DMS 273 (cell line): ENCODE measurements at regions not wholly inside any gene's neighbourhood (a gene's known extent, or its start where the extent isn't known, plus 50 kb on each side); places are given as distances from the start of the nearest gene placed in this dataset.
"Not testable (repeated sequence)": the region's sequence is repeated elsewhere in the genome, so short reads cannot be mapped to it uniquely, and the experiment has no call there.

Source experiments
- DNase-seq: peaks from one replicate; lab custom pipeline; 2025; ENCODE audit not compliant: unreplicated experiment; lab: John Stamatoyannopoulos, UW

DNA sequence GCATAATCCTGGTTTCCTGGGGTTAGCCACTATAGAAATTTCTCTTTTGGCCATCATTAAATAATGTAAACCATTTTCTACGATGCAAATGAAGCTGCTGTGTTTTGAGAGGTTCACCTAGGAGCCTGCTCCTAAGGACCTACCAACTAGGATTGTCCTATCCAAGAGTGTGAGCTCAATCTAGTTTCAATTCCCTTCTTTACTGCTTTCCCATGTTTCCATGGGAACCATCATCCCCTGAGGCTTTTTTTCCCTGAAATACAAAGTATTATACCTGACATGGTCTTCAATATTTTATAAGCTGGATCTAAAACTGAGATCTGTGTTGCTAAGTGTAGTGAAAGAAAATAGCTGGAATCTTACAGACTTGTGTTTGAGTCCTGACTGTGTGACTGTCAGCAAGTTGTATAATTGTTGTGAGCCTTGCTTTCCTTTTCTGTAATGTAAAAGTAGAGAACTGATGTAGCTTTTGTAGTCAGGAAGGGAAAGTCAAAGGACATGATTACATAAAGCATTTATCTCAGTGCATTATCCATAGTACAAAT, 453.2 kb downstream of the PRR16 start:
- DNase-seq = no peak

DNA sequence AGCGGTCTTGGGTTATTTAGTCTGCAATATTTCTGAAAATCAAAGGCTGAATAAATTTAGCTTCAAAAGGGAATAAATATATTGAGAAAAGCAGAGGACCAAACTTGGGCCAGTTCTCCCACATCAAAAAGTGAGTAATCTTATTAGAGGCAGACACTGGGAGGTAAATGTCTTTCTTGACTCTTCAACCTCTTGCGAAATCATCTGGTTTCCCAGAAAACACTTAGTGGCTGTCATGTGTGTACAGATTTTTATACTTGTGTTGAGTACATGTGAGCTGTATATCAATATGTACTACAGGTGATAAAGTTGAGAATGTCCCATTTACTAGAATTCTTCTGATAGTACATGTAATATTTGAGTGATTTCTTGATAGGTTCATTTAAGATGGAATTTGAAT, 454.9 kb downstream of the PRR16 start:
- DNase-seq = no peak

DNA sequence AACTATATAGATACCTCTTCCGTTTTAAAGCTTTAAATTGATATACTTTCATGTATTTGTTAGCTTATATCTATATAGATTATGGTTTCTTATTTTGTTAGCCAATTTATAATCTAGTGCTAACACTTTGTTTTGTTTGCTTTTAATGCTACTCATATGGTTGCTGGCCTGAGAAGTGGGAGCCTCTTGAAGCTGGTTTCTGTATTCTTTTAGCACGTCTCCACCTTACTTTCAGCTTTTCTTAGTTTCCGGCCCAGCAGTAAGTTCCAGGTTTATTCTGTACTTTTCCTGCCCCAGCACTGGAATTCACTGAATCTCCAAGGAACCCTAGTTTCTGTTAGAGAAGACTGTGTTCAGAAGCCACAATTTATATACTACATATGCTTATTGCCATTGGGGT, 458.9 kb downstream of the PRR16 start:
- DNase-seq = no peak

DNA sequence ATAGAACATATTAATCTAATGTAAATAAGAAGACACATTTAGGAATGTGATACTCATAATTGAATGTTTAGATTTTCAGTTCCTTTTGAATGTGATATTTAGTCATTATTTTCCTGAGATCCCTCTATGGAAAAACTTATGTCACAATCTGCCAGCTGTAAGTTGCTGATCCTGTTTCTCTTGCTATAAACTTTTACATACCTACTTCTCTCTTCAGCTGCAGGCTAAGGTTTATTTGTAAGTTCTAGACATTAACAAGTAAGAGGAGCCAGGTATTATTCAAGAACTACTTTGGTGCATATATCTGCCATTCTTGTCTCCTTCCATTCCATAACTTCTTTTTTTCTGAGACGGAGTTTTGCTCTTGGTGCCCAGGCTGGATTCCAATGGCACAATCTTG, 462.4 kb downstream of the PRR16 start:
- no peak for DNase-seq

DNA sequence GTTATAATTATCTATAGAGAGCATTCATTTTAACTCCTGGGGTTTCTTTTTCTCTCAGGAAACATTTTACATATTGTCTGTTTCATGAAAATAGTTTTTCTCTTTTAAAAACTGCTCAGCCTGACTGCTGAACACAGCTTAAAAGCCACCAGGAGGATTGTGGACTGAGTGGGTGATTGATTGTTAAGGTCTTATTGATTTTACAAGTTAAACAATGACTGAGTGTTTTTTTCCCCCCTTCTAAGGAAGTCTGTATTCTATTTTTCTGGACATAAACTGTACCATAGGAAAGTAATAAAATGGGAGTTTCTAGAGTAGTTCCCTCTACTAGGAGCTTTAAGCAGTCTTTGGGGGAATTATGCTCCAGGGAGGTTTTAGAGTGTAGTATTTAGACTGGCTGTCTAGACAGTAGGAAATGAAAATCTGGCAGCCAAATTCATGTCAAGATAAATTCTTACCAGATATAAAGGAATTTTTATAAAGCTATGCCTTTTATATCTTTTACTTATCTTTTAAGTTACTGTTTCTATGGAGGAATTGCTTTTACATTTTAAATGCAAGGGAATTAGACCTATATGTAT, 463.9 kb downstream of the PRR16 start:
- no peak for DNase-seq

DNA sequence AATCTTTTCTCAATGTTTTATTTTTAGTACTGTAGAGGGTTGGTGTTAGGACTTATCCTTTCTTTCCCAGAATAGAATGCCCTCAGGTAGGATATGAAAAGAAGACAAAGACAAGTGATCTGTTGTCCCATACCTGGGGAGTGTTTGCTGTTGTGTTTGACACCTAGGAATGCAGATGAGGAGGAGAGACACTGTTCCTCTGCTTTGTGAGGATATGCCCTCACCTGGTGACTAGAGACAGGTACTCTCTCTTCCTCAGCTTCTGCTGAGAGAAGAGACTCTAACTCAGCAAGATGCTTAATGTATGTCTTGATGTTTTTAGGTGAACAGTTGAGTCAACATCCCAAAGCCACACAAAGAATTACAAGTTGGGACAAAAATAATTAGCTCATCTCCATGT, 468.4 kb downstream of the PRR16 start:
- DNase-seq = no peak

DNA sequence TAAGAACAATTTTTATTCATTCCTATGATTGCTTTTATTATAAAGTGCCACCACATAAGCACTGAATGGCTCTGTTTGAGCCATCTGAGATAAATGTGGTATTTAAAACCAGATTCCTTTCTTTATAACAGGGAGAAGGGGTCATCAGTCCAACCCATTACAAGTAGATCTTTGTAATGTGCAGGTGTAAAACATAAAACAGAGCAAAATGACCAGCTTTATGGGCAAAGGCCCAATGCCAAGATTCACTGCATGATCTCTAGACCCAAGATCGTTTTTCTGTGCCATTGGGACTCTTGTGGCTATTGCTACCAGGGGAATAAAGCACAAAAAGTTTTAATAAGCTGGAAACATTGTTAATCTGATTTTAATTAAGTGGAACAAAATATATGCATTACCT, 469.9 kb downstream of the PRR16 start:
- no peak for DNase-seq

DNA sequence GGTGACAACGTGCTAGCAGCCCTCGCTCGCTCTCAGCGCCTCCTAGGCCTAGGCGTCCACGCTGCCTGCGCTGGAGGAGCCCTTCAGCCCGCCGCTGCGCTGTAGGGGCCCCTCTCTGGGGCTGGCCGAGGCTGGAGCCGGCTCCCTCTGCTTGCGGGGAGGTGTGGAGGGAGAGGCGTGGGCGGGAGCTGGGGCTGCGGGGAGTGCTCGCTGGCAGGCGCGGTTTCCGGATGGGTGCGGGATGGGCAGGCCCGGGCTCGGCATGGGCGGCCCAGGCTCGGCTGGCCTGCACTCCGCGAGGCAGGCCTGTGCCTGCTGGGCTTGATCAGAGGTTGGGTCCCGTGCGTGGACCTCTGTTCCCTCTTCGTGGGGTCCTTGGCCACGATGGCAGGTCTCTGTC, 472.6 kb downstream of the PRR16 start:
- no peak for DNase-seq

DNA sequence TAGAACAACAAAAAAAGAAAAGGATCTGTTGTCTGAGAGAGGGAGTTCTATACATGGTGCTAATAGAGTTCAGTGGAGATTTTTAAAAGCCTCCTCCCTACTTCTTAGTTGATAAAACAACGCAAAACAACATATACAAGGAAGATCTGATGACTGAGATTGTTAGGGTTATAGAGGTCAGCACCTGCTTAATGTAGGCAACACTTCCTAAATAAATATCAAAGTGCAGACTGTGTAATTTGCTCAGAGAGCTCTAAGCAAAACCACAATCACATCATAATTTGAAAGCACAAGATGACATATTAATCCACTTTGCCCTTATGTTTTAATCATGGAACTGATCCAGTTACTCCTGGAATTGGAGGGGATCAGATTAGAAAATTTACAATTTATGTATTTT, 474.5 kb downstream of the PRR16 start:
- no peak for DNase-seq

DNA sequence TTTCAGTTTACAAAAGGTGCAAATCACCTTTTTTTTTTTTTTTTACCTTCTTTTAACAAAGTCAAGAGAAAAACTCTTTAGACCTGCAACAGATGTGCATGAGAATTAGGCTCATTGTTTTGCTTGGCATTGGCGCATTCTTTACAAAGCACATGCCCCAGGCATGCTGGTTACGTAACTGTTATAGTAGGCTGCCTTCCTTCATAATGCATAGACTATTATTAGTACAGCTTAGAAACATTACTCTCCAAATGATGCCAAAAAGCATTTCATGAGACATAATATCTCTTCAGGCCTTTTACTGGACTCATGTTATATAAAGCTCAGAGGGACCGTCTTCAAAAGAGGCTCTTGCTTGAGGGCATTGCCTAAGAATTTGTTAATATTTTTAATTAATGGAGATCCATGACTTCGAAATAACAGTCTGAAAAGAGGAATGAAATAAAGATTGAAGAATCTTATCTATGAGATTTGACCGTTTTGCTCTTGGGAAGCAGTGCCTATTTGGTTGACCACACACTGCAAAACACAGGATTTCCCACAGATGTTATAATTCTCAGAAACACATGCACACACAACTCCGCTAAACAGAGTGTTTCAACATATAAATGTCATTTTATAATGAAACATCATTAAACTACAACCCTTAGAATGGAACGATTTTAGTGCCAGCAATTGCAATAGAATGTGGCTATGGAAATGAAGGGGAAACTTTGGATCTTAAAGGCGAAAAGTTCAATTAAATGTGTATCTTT, 478.7 kb downstream of the PRR16 start:
- DNase-seq = no peak

DNA sequence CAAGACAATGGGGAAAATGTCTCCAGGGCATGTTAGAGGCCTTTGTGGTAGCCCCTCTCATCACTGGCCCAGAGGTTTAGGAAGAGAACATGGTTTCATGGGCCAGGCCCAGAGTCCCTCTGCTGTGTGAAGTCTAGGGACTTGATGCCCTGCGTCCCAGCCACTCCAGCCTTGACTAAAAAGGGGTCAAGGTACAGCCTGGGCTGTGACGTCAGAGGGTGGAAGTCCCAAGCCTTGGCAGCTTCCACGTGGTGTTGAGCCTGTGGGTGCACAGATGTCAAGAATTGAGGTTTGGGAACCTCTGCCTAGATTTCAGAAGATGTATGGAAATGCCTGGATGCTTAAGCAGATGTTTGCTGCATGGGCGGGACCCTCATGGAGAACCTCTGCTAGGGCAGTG, 485.5 kb downstream of the PRR16 start:
- DNase-seq = not testable (repeated sequence)

DNA sequence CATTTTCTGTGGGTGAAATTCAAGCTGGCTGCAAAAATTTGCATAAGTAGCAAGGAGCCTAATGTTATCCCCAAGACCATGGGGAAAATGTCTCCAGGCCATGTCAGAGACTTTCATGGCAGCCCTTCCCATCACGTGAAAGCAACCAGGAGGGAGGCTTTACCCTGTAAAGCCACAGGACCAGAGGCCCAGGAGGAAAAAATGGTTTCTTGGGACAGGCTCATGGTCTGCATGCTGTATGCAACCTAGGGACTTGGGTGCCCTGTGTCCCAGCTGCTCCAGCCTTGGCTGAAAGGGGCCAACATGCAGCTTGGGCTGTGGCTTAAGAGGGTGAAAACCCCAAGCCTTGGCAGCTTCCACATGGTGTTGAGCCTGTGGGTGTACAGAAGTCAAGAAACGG, 489.3 kb downstream of the PRR16 start:
- DNase-seq = not testable (repeated sequence)

DNA sequence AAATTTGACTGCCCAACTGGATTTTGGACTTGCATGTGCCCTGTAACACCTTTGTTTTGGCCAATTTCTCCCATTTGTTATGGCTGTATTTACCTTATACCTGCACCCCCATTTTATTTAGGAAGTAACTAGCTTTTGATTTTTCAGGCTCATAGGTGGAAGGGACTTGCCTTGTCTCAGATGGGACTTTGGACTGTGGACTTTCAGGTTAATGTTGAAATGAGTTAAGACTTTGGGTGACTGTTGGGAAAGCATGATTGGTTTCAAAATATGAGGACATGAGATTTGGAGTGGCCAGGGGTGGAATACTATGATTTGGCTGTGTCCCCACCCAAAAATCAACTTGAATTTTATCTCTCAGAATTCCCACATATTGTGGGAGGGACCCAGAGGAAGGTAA, 490.2 kb downstream of the PRR16 start:
- no peak for DNase-seq

DNA sequence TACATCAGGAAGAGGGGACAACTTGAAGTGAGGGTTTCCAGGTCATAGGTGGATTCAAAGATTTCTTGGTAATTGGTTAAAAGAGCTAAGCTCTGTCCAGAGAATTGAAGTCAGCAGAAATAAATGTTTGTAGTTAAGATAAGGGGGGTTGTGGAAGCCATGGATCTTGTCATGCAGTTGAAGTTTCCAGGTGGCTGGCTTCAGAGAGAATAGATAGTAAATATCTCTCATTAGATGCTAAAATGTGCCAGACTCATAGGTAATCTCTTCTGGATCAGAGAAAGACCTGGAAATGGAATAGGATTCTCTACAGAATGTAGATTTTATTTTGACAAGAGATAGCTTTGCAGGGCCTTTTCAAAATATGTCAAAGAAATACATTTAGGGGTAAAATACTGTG, 491.7 kb downstream of the PRR16 start:
- no peak for DNase-seq

DNA sequence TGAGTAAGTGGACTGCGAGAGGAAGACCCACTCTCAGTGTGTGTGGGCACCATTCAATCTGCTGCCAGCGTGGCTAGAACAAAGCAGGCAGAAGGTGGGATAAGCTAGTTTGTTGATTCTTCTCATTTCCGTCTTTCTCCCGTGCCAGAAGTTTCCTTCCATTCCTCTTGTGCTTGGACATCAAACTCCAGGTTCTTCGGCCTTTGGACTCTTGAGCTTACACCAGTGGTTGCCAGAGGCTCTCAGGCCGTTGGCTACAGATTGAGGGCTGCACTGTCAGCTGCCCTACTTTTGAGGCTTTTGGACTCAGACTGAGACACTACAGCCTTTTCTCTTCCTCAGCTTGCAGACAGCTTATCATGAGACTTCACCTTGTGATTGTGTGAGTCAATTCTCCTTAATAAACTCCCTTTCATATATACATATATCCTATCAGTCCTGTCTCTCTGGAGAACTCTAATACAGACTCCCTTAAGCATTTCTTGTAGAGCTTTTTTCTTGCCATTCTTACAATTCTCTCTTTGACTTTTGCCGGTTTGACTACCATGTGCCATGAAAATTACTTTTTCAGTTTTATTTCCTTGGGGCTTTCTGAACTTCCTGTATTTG, 494.9 kb downstream of the PRR16 start:
- DNase-seq = no peak

DNA sequence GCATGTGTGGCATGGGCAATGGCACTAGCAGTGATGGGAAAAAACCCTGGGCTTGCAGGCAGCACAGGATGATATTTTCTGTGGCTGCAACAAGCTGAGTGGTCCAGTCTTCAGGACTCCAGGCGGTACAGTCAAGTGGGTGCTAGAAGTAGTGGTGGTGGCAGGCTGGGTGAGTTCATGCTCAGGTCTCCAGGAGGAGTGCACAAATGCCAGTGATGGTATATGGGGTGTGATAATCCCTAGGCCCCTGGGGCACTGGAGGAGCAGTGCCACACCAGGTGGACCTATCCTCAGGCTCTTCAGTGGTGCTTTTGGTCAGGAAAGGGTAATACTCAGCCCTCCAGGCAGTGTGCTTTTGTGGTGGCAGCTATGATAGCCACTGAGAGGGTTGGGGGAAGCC, 496.4 kb downstream of the PRR16 start:
- DNase-seq = no peak

DNA sequence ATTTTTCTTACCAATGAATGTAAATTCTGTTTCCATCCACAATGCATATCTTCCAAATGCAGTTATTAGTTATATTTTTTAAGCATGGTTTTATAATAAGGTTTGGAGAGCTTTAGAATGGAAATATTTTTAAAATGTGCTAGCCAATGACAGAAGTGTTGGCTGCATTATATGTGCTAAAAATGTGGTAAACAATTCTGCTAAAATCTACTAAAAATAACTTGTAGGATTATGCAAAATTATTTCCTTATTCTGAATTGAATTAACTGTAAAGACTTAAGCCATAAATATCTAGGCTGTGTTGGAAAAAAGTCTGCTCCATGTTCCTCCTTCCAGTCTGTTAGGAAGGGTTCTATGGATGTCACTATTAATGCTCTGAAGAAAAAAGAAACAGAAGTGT, 503.3 kb downstream of the PRR16 start:
- no peak for DNase-seq

DNA sequence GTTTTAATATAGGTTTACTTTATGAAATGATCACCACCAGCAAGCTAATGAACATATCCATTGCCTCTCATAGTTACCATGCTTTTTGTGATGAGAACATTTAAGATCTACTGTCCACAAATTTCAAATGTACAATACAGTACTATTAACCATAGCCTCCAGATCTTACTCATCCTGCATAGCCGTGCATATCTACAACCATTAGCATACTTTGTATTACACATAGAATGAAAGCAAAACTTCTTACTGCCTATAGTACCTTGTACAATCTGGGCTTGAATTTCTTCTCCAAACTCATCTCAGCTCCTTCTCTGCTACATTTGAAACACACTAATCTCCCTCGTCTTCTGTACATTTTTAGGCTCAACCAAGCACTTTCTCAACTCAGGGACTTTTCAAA, 510.6 kb downstream of the PRR16 start:
- DNase-seq = no peak

DNA sequence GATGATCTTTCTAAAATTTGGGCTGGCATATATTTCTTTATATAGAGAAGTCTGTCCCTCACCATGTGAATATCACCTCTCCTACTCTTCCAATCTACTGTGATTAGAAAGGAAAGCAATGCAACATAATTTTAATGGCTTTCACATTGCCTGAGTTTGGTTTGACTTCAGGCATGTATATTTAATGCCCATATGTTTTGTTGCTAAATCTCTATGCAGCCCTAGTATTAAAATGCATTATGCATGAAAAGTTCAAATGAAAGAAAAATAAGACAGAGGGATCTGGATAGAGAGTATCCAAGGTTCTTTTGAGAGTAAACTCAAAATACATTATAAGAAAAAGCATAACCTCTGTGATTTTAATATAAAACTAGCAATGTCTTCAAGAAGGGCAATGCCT, 518.3 kb downstream of the PRR16 start:
- no peak for DNase-seq

DNA sequence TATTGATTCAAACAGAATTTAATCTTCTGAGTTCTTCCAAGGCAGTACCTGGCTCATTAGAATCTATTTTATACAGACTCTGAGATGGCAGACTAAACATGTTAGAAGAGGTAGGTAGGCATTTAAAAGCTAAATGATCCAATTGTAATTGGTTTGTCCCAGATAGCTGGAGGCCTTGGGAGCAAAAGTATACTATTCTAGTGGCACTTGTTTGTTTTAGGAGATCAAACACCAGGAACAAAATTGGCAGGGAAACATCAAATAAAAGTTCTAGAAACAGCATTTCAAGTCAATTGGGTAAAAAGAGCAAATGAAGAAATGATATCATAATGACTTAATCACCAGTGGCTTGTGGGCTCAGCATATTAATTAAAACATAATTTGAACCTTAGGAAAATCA, 521.4 kb downstream of the PRR16 start:
- DNase-seq = no peak

DNA sequence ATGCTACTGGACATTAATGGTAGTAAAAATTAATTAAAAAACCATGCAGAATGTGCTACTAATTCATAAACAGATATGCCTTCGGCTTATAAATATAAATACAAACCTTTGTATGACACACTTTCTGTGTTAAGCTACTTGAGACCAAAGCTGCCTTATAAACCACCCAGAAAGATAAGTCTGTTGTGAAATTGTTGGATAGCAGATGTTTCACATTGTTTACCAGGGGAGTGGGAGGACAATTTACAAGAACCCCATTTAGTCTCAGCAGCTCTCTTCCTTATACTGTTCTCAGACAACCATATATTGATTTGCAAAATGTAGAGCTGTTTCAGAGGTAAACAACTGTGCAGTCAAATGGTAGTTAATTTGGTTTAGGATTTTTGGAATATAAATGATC, 524.4 kb downstream of the PRR16 start:
- DNase-seq = no peak

DNA sequence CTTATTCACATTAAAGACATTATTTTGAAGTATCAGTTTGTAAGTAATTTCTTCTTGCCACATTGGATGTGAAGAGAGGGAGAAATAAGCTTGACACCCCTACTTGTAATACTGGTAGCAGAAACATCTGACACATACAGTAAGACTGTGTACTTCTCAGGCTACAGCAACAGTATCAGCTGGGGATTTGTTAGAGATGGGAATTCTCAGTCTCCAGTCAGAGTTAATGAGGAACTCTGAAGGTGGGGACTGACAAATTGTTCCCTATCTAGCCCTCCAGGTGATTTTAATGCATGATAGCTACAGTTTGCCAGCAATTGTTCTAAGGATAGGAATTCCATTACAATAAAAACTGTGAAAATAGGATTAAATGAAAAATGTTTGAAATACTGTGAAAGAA, 524.8 kb downstream of the PRR16 start:
- no peak for DNase-seq
